ENCODE measurements at regions not wholly inside any gene's neighbourhood (a gene's known extent, or its start where the extent isn't known, plus 50 kb on each side); places are given as distances from the start of the nearest gene placed in this dataset.
A peak's percentile ranks its signal among the peaks of the same experiment; 100 is the strongest.

DNA sequence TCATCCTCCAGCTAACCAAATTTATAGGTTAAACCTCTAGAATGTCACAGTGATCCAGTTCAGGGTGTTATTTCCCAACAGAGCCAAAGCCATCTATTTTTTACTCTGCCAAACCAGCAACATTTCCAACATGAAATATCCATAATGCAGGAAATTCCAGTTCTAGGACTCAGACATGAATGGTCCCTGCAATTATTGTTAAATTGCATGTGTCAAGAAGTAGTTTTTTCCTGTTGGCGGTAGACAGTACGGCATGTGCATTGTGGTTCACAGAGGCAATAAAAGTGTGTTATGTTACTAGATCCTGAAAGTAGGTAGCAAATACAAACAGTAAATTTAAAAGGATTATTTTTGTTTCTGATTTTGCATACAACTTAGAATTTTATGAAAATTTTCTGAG is 215.7 kb upstream of the THBS1 start:
- no peak for ATAC-seq
- Mint-ChIP-seq H3K36me3 (no peaks in the 10 kb centered on the region), H3K27ac (no peak overlapping the region), H3K9me3 (peaks cover 5% of the 10 kb centered on the region), H3K4me3 (no peak overlapping the region), H3K4me1 (no peaks in the 10 kb centered on the region)
- DNase-seq (ENCODE audit: low spot score in 2 of 2): no peak

- Mint-ChIP-seq H3K9me3 (peaks cover 8% of the 10 kb centered on the region), H3K36me3 (no peaks in the 10 kb centered on the region)
- ATAC-seq: no peak
Observed at GRCh38 chr15:39365873-39366272, 215.0 kb upstream of the THBS1 start.

DNA sequence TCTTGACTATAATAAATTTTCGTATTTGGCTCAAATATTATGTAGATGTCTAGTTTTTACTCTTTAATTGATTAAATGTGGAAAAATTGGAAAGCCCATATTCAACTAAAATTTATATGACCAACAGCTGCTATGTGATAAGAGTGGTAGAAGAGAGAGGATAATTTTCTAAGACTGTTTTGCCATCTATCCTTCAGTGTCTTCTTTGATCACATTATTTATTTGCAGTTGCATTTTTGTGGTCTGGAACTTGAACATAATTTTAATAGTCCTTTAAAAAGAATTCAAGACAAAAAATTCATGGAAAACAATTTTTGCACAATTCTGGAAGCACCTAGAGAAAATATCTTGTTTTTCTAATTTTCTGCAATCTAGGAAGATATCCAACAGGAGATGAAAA is 213.3 kb upstream of the THBS1 start:
- ATAC-seq: no peak
- no peaks in the 10 kb centered on the region for H3K36me3 Mint-ChIP-seq
- H3K9me3 Mint-ChIP-seq: peaks cover 16% of the 10 kb centered on the region
- no peak overlapping the region for H3K4me3 Mint-ChIP-seq
- H3K27ac Mint-ChIP-seq: no peak overlapping the region
- DNase-seq (ENCODE audit: low spot score in 2 of 2): no peak
- H3K4me1 Mint-ChIP-seq: no peaks in the 10 kb centered on the region

More at GRCh38 chr15:39365873-39366272, 215.0 kb upstream of the THBS1 start:
- no peak for DNase-seq (ENCODE audit: low spot score in 2 of 2)
- no peaks in the 10 kb centered on the region for H3K4me1 Mint-ChIP-seq
- no peak overlapping the region for H3K4me3 Mint-ChIP-seq
- no peak overlapping the region for H3K27ac Mint-ChIP-seq

- ATAC-seq: no peak
- no peaks in the 10 kb centered on the region for H3K4me1 Mint-ChIP-seq
- no peak overlapping the region for H3K4me3 Mint-ChIP-seq
- DNase-seq (ENCODE audit: low spot score in 2 of 2): no peak
- H3K36me3 Mint-ChIP-seq: no peaks in the 10 kb centered on the region
- peaks cover 19% of the 10 kb centered on the region for H3K9me3 Mint-ChIP-seq
- H3K27ac Mint-ChIP-seq: no peak overlapping the region
Observed at GRCh38 chr15:39369768-39370167, 211.1 kb upstream of the THBS1 start.

DNA sequence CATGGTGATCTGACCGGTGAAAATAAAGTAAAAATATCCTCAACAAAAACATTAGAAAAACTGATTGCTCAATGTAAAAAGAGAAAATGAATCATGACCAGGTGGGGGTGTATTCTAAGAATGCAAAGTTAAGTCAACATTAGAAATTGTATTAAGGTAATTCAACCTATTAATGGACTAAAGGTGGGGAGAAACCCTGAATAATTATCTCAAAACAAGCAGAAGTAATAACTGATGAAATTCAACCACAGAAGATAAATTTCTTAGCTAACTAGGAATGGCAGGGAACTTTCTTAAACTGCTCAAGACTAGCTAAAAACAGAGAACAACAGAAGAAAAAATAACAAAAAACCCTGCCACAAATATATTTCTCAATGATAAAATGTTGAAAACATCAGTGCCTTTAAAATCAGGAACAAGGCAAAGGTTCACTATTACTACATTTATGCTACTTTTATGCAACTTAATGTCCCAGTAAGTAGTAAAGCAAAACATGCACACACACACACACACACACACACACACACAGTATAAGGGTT is 204.4 kb upstream of the THBS1 start:
- no peaks in the 10 kb centered on the region for H3K4me1 Mint-ChIP-seq
- DNase-seq (ENCODE audit: low spot score in 2 of 2): no peak
- no peak for ATAC-seq
- no peak overlapping the region for H3K27ac Mint-ChIP-seq
- no peaks in the 10 kb centered on the region for H3K36me3 Mint-ChIP-seq
- no peak overlapping the region for H3K4me3 Mint-ChIP-seq
- peaks cover 10% of the 10 kb centered on the region for H3K9me3 Mint-ChIP-seq

DNA sequence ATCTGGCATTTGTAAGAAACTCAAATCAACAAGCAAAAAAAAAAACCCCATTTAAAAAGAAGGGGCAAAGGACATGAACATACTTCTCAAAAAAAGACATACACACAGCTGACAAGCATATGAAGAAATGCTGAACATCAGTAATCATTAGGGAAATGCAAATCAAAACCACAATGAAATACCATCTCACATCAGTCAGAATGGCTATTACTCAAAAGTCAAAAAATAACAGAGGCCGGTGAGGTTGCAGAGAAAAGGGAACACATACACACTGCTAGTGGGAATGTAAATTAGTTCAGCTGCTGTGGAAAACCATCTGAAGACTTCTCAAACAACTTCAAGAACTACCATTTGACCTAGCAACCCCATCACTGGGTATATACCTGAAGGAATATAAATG is 199.4 kb upstream of the THBS1 start:
- no peak for ATAC-seq
- no peaks in the 10 kb centered on the region for H3K36me3 Mint-ChIP-seq
- no peak overlapping the region for H3K4me3 Mint-ChIP-seq
- H3K4me1 Mint-ChIP-seq: no peaks in the 10 kb centered on the region
- no peak overlapping the region for H3K27ac Mint-ChIP-seq
- DNase-seq (ENCODE audit: low spot score in 2 of 2): no peak
- no peaks in the 10 kb centered on the region for H3K9me3 Mint-ChIP-seq

- no peak overlapping the region for H3K4me3 Mint-ChIP-seq
- H3K9me3 Mint-ChIP-seq: no peaks in the 10 kb centered on the region
- no peaks in the 10 kb centered on the region for H3K4me1 Mint-ChIP-seq
- H3K27ac Mint-ChIP-seq: no peak overlapping the region
- DNase-seq (ENCODE audit: low spot score in 2 of 2) (no peak), ATAC-seq (no peak)
- no peaks in the 10 kb centered on the region for H3K36me3 Mint-ChIP-seq
Observed at GRCh38 chr15:39388118-39388517, 192.8 kb upstream of the THBS1 start.

GRCh38 chr15:39391230-39391629 is 189.6 kb upstream of the THBS1 start:
- H3K9me3 Mint-ChIP-seq: no peaks in the 10 kb centered on the region
- H3K4me1 Mint-ChIP-seq: no peaks in the 10 kb centered on the region
- no peak overlapping the region for H3K27ac Mint-ChIP-seq
- no peaks in the 10 kb centered on the region for H3K36me3 Mint-ChIP-seq
- no peak for ATAC-seq
- DNase-seq (ENCODE audit: low spot score in 2 of 2): no peak
- H3K4me3 Mint-ChIP-seq: no peak overlapping the region

DNA sequence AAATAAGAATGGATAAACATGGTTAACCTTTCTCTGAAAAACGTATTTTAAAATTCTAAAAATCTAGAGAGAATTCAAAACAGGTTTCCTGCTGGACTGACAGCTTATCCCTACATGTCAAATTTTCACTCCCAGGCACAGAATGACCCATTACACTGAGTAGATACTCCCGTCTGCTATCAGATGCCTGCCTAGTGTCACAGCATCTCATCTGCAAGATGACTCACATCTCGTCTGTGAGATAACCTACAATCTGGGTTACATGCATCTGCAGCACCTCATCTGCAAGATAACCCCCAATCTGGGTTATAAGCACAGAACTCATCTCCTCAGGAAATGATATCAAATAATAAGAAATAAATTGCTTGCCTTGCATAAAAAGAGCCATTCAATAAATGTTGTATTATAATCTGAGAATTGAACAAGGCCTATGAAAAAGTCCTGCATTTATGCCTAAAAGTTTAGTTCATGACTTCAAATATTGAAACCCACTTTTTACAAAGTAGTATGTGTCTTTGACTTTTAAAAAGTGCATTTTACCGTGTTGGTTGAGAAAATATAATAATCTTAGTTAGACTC is 188.3 kb upstream of the THBS1 start:
- Mint-ChIP-seq H3K36me3 (no peaks in the 10 kb centered on the region), H3K4me1 (no peaks in the 10 kb centered on the region), H3K4me3 (no peak overlapping the region), H3K27ac (no peak overlapping the region), H3K9me3 (no peaks in the 10 kb centered on the region)
- DNase-seq (ENCODE audit: low spot score in 2 of 2) (no peak), ATAC-seq (no peak)

GRCh38 chr15:39393575-39394335 is 187.1 kb upstream of the THBS1 start:
- H3K4me1 Mint-ChIP-seq: no peaks in the 10 kb centered on the region
- DNase-seq (ENCODE audit: low spot score in 2 of 2): no peak
- no peak overlapping the region for H3K4me3 Mint-ChIP-seq
- no peaks in the 10 kb centered on the region for H3K9me3 Mint-ChIP-seq
- H3K27ac Mint-ChIP-seq: no peak overlapping the region
- H3K36me3 Mint-ChIP-seq: no peaks in the 10 kb centered on the region
- peak; percentile 19 for ATAC-seq

GRCh38 chr15:39394496-39394895 is 186.4 kb upstream of the THBS1 start:
- Mint-ChIP-seq H3K36me3 (no peaks in the 10 kb centered on the region), H3K4me1 (no peaks in the 10 kb centered on the region), H3K9me3 (no peaks in the 10 kb centered on the region), H3K4me3 (no peak overlapping the region), H3K27ac (no peak overlapping the region)
- ATAC-seq (no peak), DNase-seq (ENCODE audit: low spot score in 2 of 2) (no peak)

- DNase-seq (ENCODE audit: low spot score in 2 of 2): no peak
- no peak overlapping the region for H3K4me3 Mint-ChIP-seq
- ATAC-seq: no peak
- H3K9me3 Mint-ChIP-seq: no peaks in the 10 kb centered on the region
- no peaks in the 10 kb centered on the region for H3K4me1 Mint-ChIP-seq
- H3K36me3 Mint-ChIP-seq: no peaks in the 10 kb centered on the region
- no peak overlapping the region for H3K27ac Mint-ChIP-seq
Observed at GRCh38 chr15:39396979-39397615, 183.8 kb upstream of the THBS1 start.

- no peaks in the 10 kb centered on the region for H3K9me3 Mint-ChIP-seq
- H3K4me3 Mint-ChIP-seq: no peak overlapping the region
- no peaks in the 10 kb centered on the region for H3K4me1 Mint-ChIP-seq
- no peaks in the 10 kb centered on the region for H3K36me3 Mint-ChIP-seq
- H3K27ac Mint-ChIP-seq: no peak overlapping the region
- DNase-seq (ENCODE audit: low spot score in 2 of 2): no peak
- ATAC-seq: peak; percentile 26
Observed at GRCh38 chr15:39397883-39398282, 183.0 kb upstream of the THBS1 start.

DNA sequence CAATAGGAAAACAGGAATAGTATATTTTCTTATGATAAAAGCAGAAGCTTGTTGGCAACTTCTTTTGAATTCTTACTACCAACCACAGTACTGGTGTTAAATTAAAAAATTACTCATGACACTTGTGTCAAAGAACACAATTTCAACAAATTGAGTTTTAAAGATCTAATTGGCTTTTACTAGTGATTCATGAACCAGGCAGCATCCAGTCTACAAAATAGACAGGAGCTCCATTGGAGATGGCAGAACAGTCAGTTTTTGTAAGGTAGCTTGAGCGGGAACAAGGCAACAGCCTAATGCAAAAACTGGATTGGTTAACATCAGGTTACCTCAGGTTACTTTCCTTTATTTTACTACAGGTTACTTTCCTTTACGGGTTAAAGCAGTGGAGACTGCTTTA is 181.3 kb upstream of the THBS1 start:
- ATAC-seq (no peak), DNase-seq (ENCODE audit: low spot score in 2 of 2) (no peak)
- H3K4me1 Mint-ChIP-seq: no peaks in the 10 kb centered on the region
- H3K4me3 Mint-ChIP-seq: no peak overlapping the region
- H3K27ac Mint-ChIP-seq: no peak overlapping the region
- no peaks in the 10 kb centered on the region for H3K9me3 Mint-ChIP-seq
- H3K36me3 Mint-ChIP-seq: no peaks in the 10 kb centered on the region

DNA sequence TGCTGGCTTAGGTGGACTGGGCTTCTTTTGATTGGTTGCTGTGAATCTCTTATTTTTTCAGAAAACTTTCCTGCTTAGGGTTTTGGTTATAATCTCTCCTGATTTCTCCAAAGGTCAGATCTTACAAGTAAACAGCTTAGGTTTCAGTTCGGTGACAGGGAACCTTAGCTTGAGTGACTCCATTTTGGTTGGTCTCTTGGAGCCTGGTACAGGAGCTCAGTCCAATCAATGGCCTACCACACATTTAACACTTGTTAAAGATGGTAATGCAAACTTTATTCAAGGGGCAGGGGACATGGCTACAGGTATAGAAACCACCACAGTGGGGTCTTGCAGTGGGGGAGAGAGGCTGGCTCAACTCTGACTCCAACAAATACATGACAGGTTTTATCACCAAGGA is 180.9 kb upstream of the THBS1 start:
- Mint-ChIP-seq H3K4me3 (no peak overlapping the region), H3K36me3 (no peaks in the 10 kb centered on the region), H3K27ac (no peak overlapping the region), H3K4me1 (no peaks in the 10 kb centered on the region), H3K9me3 (no peaks in the 10 kb centered on the region)
- ATAC-seq (no peak), DNase-seq (ENCODE audit: low spot score in 2 of 2) (no peak)

Measured in stimulated activated effector memory CD8-positive, alpha-beta T cell treated with anti-CD3 and anti-CD28 coated beads, Interleukin-12 subunit alpha, Interleukin-12 subunit beta, amount 100 ng/mL, for 72 hours (primary cell).